IMR-90 (cell line): ENCODE measurements at regions not wholly inside any gene's neighbourhood (a gene's known extent, or its start where the extent isn't known, plus 50 kb on each side); places are given as distances from the start of the nearest gene placed in this dataset. TPM values are rescaled to one million over a fixed set of nuclear protein-coding genes. Genes with fewer than 3 reads are reported as not detected.

Experiments
- microRNA-seq, 2 experiments: library from miRNA; stranded (forward) in 1 of 2; unstranded in 1 of 2; fragments of 10-50 nt in 1 of 2; fragments of <30 nt in 1 of 2; gene quantifications in 1 of 2; microRNA quantifications in 1 of 2; one replicate each; pipeline versions ENCODE3 to v1.1.0; 2013 to 2020; ENCODE audit not compliant: insufficient read depth in 1 of 2, insufficient read length in 1 of 2, unreplicated experiment in 1 of 2
- small RNA-seq, 5 experiments: library from RNA; depleted of rRNA; stranded (forward); fragments of <200 nt; gene quantifications; one replicate each; pipeline ENCODE3, GENCODE V24; 2012

Small RNA genes in the stretch of these regions (microRNA-seq; reads per million reads assigned to microRNA genes)
- gene MIR6074 (ENCODE audit: insufficient read depth in 1 of 2, insufficient read length in 1 of 2, unreplicated experiment in 1 of 2) (0 reads per million in 2 experiments), gene RNA5SP362 (ENCODE audit: insufficient read depth, insufficient read length) (not detected)

Small RNA genes in the stretch of these regions (small RNA-seq; reads per million reads assigned to genes)
- gene MIR6074 = 0 reads per million in 5 experiments
- 0 reads per million in 5 experiments for gene RNA5SP362
